NCI-H69 (cell line): ENCODE measurements at regions not wholly inside any gene's neighbourhood (a gene's known extent, or its start where the extent isn't known, plus 50 kb on each side); places are given as distances from the start of the nearest gene placed in this dataset.

Experiments
- DNase-seq: peaks from one replicate; lab custom pipeline; 2025; lab: John Stamatoyannopoulos, UW

DNA sequence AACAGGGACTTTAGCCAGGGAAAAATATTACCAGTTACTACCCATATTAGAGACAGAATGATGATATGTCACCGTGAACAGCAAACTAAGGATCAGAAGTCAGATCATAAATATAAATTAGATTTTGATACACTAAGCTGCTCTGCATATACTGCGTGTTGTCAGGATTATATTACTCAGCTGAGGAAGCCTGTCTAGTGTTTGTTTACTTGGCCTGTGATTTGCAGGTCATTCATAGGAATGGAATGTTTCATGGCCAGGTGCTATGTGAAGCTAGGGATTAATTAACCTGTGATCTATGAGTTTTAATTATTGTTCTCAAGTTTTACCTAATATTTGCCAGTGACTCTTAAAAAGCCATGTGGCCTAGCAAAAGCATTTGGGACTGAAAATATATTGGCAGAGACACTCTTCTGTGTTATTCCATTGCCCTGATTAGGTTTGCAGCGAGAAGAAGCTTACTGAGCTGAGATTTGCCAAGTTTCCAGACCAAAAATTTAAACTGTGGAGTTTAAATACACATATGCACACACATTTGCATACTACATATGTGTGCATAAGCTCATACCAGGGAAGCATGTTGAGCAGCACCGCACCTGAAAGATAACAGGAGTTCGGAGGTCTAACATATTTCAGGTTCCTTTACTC, 496.3 kb upstream of the GRIA1 start:
- peak; percentile 81 for DNase-seq

DNA sequence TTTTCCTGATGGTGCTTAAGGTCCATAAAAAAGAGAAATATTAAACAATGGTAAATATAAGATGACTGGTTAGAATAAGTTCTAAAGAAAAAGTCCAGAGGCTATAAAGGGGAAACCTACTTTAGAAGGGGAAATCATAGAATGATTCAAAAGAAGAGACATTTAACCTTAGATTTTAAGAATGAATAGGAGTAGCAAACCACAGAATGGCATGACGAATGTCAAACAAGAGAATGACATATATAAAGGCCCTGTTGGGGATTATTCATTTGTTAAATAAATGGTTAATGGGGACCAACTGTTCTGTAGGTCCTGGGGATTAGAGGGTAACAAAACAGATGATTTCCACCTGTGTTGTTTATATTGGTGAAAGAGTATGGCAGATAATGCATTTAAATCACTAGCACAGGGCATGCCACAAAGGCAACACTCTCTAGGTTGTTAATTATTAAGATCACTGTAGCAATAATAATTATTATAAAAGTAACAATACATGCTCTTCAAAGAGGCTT, 495.2 kb upstream of the GRIA1 start:
- DNase-seq: no peak

DNA sequence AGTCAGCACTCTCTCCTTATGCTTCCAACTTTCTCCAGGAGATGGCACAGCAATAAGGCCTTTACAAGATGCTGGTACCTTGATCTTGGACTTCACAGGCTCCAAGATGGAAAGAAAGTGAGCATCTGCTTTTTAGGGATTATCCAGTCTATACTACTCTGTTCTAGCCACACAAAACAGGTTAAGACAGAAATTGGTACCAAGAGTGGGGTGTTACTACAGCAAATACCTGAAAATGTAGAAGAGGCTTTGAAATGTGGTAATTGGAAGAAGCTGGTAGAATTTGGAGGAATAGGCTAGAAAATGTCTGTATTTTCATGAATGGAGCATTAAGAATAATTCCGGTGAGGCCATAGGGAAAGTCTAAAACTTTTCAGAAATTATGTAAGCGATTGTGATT, 484.8 kb upstream of the GRIA1 start:
- no peak for DNase-seq

- DNase-seq: no peak
These were observed 483.8 kb upstream of the GRIA1 start for GRCh38 chr5:153006681-153007080.

GRCh38 chr5:153014194-153014593, 476.3 kb upstream of the GRIA1 start:
- DNase-seq: no peak

DNA sequence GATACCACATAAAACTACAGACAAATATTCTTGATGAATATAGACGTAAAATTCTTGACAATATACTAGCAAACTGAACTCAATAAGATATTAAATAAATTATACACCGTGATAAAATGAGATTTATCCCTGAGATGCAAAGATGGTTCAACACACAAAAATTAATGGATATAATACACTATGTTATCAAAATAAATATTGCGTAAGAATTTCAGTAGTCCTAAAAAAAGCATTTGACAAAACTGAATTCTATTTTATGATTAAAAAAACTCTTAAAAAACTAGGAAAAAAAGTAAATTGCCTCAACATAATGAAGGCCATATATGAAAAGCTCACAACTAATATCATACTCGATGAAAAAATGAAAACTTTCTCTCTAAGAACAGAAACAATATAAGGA, 472.3 kb upstream of the GRIA1 start:
- no peak for DNase-seq

- DNase-seq: no peak
These were observed 459.4 kb upstream of the GRIA1 start for GRCh38 chr5:153030755-153031725.

GRCh38 chr5:153039501-153039900, 451.0 kb upstream of the GRIA1 start:
- DNase-seq: no peak

DNA sequence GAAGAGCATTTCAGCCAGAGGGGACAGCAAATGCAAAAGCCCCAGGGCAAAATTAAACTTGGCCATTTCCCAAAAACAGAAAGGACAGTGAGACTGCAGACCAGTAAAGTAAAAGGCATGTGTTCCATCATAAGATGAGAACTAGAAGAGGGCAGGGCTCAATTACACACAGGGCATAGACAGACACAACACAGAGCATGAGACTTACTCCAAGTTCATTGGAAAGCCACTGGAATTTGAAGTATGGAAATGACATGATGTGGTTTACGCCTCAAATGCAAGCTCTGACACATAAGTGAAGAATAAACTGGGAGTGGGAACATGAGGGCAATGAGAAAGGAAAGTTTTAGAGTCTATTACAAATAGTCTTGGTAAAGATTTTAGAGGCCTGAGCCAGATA, 446.6 kb upstream of the GRIA1 start:
- no peak for DNase-seq

- DNase-seq: no peak
These were observed 439.8 kb upstream of the GRIA1 start for GRCh38 chr5:153050496-153051179.

DNA sequence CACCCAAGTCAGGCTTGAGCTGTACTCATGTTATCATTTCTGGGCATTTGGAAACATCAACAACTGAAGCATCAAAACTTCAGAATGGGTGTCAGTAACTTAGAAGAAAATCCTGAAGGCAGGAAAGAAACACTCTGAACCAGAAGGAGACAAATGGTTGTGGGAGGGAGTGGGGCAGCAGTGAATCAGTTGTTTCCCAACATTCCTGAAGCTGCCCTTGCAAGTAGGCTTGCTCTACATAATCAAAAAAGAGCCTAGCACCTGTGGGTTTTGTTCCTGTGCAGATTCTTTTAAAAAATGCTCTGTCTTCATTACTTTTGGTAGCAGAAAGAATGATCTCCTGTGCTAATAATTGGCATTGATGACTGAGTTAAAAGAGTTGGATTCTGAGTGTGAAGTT, 424.2 kb upstream of the GRIA1 start:
- no peak for DNase-seq

DNA sequence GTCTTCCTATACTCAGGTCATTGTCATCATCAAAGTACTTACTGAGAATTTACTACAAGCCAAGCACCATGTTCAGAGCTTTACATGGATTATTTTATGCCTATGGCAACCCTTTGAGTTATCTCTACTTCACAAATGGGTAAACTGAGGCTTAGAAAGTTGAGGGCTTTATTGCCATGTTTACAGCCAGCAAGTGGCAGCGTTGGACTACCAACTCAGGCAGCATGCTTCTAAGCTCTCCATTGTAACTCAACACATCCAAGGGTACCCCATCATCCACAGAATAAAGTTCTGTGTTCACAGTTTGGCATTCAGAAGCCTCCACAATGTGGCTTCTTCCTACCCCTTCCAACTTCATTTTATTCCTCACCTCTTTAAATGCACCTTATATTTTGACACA, 422.6 kb upstream of the GRIA1 start:
- peak; percentile 7 for DNase-seq

- no peak for DNase-seq
These were observed 411.1 kb upstream of the GRIA1 start for GRCh38 chr5:153079396-153079795.

DNA sequence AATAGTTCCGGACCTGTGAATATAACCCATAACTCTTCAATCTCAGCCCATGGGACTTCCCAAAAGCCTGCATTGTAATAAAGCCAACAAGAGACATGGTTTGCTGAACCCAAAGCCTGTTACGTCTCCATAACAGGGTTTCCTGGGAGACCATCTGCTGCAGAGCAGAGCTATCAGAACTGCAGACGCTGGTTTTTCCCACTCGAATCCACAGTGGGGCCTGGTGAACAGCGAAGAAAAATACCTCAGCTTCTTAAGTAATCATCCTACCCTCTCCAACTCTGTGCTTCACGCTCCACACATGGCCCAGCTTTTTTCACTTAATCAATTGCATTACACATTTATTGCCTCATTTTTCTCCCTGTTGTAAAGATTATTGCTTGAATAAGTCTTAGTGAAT, 409.5 kb upstream of the GRIA1 start:
- no peak for DNase-seq

DNA sequence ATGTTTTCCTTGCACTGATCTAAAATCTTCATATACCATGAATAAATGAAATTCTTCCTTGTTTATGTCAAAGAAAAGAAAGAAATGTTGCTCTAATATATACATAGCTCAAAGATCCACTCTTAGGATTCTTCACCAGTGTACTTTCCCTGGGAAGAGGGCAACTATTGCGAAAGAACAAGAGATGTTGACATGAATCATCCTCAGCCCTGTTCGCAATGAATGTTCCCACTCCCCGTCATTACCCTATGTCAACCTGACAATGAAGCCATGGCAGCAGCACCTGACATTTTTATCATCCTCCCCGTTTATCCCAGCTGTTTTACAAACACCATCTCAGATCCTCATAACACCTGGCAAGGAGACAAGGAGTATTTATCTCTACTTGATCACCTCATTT, 409.1 kb upstream of the GRIA1 start:
- DNase-seq: peak; percentile 69

GRCh38 chr5:153084511-153084910, 406.0 kb upstream of the GRIA1 start:
- no peak for DNase-seq

DNA sequence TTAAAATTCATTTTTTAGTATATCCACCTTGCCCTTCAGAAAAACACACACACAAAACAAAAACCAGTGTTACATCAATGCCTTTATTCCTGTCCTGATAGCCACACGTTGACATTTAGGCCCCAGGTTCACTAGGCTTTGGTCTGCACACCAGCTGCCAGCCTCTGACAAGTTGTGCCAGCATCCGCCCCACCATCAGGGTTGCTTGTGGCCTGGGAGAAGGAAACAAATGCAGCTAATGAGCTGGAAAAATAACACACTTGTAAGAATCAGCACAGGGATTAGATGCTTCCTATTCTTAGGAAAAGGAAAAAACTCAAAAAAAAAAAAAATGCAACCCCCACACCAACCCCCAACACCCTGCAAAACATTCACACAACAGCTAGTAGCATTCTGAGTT, 404.0 kb upstream of the GRIA1 start:
- peak; percentile 81 for DNase-seq

DNA sequence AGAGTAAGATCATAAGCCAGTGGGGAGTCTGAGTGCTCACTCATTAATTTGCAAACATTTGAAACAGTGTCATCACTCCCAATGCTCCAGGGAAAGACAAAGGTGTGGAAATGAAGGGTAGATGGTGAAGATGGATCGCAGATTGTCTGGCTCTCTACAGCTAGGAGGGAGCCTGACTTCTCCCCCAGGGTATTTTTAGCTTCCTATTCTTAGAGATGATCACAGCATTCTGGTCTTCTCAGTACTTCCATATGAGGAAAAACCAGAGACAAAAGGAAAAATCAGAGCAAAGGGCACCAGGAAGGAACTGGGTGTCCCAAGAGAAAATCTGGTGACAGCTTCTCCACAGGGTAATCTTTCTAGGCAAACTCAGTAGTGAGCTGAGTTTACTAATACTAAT, 401.9 kb upstream of the GRIA1 start:
- DNase-seq: no peak

DNA sequence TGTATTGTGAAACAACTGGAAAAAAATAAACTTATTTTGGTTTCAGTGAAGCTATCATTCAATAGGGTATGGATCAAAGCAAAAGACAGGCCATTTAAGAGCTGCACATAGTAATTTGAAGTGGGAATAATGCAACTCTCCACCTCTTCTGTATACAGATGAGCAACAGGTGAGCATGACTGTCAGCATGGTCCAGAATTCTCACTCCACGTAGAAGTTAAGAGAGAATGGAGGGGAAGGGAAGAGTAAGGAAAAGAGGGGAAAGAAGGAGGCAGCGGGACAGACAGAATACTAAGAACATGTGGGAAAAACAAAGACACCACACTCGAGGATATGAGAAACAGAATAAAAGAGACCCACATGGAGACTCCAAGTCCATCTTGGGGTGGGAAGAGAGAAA, 396.1 kb upstream of the GRIA1 start:
- no peak for DNase-seq

DNA sequence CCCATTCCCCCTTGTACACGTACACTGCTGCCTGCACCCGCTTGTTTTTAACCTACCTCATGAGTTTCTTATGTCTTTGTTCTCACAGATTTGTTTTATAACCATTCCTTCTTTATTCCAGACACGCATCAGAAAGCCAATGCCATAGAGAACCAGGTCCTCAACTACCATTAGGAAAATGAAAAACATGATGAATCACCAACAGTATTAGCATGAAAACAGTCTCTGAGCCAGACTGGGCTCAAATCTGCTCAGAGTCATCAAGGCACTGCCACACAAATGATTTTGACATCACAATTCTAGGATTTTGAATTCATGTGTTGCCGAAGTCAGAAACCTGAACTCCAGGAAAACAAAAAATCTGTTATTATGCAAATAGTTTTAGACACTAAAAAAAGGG, 394.1 kb upstream of the GRIA1 start:
- DNase-seq: no peak

DNA sequence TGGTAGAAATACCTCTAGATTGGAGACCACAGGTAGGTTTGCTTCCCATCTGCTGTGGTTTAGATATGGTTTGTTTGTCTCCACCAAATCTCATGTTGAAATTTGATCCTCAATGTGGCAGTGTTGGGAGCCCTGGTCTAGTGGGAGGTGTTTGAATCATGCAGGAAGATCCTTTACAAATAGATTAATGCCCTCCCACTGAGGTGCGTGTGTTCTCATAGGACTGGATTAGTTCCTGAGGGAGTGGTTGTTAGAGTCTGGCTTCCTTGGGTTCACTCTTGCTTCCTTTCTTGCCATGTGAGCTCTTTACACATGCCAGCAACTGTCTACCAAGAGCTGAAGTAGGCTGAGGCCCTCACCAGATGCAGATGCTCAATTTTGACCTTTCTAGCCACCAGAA, 391.1 kb upstream of the GRIA1 start:
- peak; percentile 70 for DNase-seq
